Upper lobe of right lung (tissue), 1 donor: ENCODE measurements at regions not wholly inside any gene's neighbourhood (a gene's known extent, or its start where the extent isn't known, plus 50 kb on each side); places are given as distances from the start of the nearest gene placed in this dataset.

Source experiments
- ATAC-seq: fragments of 200-7000 bp; cut with Tn5 transposase; one replicate; pipeline ENCODE4 v1.9.1; 2020; ENCODE audit warnings: mild to moderate bottlenecking, moderate library complexity
- DNase-seq: peaks from one replicate; pipeline ENCODE4 v3.0.0-alpha.2; 2020
- H3K27ac ChIP-seq: fragments of 200-600 bp; one replicate; pipeline ENCODE4 v1.8.0; 2022
- H3K27me3 ChIP-seq: fragments of 200-600 bp; one replicate; pipeline ENCODE4 v1.8.0; 2022; ENCODE audit warnings: mild to moderate bottlenecking
- H3K36me3 ChIP-seq: fragments of 200-600 bp; one replicate; pipeline ENCODE4 v1.8.0; 2022
- H3K4me1 ChIP-seq: fragments of 200-600 bp; one replicate; pipeline ENCODE4 v1.8.0; 2022
- H3K4me3 ChIP-seq: fragments of 200-600 bp; one replicate; pipeline ENCODE4 v1.8.0; 2022; ENCODE audit warnings: mild to moderate bottlenecking
- H3K9me3 ChIP-seq: fragments of 200-600 bp; one replicate; pipeline ENCODE4 v1.8.0; 2022
- CTCF ChIP-seq: fragments of 200-600 bp; IDR thresholded peaks from one replicate; pipeline ENCODE4 v1.8.0; 2022; ENCODE audit warnings: antibody characterized with exemption
- intact Hi-C: fragments of 100-400 bp; cut with DNase I; formaldehyde crosslinking; loops from one replicate; pipeline ENCODE4 v1.11.0; 2022
- donor health status: DM: no; HTN: yes; CAD: no; lungs with severe emphysema.

DNA sequence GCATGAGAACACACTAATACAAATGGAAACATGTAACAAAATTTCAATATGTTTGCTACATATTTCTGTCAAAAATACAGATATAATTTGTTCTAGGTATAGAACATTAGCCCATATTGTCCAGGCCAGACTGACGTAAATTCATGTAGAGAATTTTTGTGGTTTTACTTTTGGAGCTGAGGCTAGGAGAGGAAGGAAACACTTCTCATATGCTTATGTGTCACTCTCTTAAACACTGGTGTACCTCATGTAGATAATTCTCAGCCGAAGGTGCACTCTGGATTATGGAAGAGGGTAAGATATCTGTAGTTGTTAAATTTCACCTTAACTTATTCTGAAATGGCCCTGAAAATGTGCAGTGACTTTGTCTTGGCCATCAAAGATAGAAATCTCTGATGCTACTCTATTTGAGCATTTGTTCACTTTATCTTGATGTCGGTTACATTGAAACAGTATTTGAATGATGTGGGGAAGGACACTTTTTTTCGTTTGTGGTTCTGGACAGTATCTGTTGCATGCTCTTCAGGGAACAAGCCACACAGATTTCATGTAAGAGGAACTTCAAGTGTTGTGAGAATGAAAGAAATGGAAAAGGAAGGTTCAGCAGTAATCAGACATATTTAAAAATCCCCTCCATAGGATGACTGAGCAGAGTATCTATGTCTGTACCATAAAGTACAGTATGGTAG, 202.7 kb downstream of the SPATA31D1 start:
- no peak overlapping the region for H3K4me3 ChIP-seq
- ATAC-seq (no peak), DNase-seq (no peak)
- no peaks in the 10 kb centered on the region for H3K4me1 ChIP-seq
- H3K27ac ChIP-seq, result no peak overlapping the region
- no peaks in the 10 kb centered on the region for H3K9me3 ChIP-seq
- no peaks in the 10 kb centered on the region for H3K27me3 ChIP-seq
- no peak for TF ChIP-seq CTCF
- intact Hi-C loops, result no loop called here
- no peaks in the 10 kb centered on the region for H3K36me3 ChIP-seq

- Histone ChIP-seq H3K27ac (no peak overlapping the region), H3K36me3 (no peaks in the 10 kb centered on the region), H3K4me1 (no peaks in the 10 kb centered on the region), H3K9me3 (no peaks in the 10 kb centered on the region), H3K4me3 (no peak overlapping the region), H3K27me3 (no peaks in the 10 kb centered on the region)
- no peak for DNase-seq
- intact Hi-C loops, result no loop called here
- TF ChIP-seq CTCF, result no peak
- no peak for ATAC-seq
Measured at GRCh38 chr9:82192211-82192610, 203.6 kb downstream of the SPATA31D1 start.

- Histone ChIP-seq H3K27me3 (no peaks in the 10 kb centered on the region), H3K36me3 (no peaks in the 10 kb centered on the region), H3K4me3 (no peak overlapping the region), H3K4me1 (no peaks in the 10 kb centered on the region), H3K27ac (no peak overlapping the region), H3K9me3 (no peaks in the 10 kb centered on the region)
- DNase-seq (no peak), ATAC-seq (no peak)
- intact Hi-C loops, result no loop called here
- TF ChIP-seq CTCF, result no peak
Measured at GRCh38 chr9:82196622-82197441, 208.3 kb downstream of the SPATA31D1 start.

- no peak for TF ChIP-seq CTCF
- DNase-seq, result no peak
- intact Hi-C loops, result no loop called here
- H3K4me1 ChIP-seq, result no peaks in the 10 kb centered on the region
- no peak overlapping the region for H3K27ac ChIP-seq
- H3K9me3 ChIP-seq, result no peaks in the 10 kb centered on the region
- H3K27me3 ChIP-seq, result no peaks in the 10 kb centered on the region
- ATAC-seq, result no peak
- no peak overlapping the region for H3K4me3 ChIP-seq
- no peaks in the 10 kb centered on the region for H3K36me3 ChIP-seq
Measured at GRCh38 chr9:82201196-82201595, 212.6 kb downstream of the SPATA31D1 start.

- Histone ChIP-seq H3K36me3 (no peaks in the 10 kb centered on the region), H3K4me3 (no peak overlapping the region), H3K4me1 (no peaks in the 10 kb centered on the region), H3K27me3 (no peaks in the 10 kb centered on the region), H3K9me3 (no peaks in the 10 kb centered on the region), H3K27ac (no peak overlapping the region)
- intact Hi-C loops, result no loop called here
- DNase-seq, result no peak
- ATAC-seq, result no peak
- no peak for TF ChIP-seq CTCF
Measured at GRCh38 chr9:82202808-82203207, 214.2 kb downstream of the SPATA31D1 start.
